ENCODE measurements at regions not wholly inside any gene's neighbourhood (a gene's known extent, or its start where the extent isn't known, plus 50 kb on each side); places are given as distances from the start of the nearest gene placed in this dataset.
A peak's percentile ranks its signal among the peaks of the same experiment; 100 is the strongest.

- no peak for DNase-seq (ENCODE audit: extremely low spot score in 2 of 2)
- Histone ChIP-seq H3K36me3 (no peaks in the 10 kb centered on the region), H3K27ac (no peak overlapping the region), H3K9me3 (no peaks in the 10 kb centered on the region), H3K4me3 (peak overlapping the region; percentile 35 to 36), H3K27me3 (peaks cover 5% of the 10 kb centered on the region), H3K4me1 (peaks cover 14% of the 10 kb centered on the region)
- TF ChIP-seq POLR2A (IDR thresholded peaks at IDR 0.05): no peak
- no peak for TF ChIP-seq POLR2AphosphoS5 (IDR thresholded peaks at IDR 0.05; ENCODE audit: insufficient read depth in 1 of 2, low read depth in 1 of 2)
- no peak for TF ChIP-seq CTCF (IDR thresholded peaks at IDR 0.05)
- intact Hi-C loops (cut with DNase I): no loop called here
Observed at GRCh38 chrX:137427816-137428215, 138.1 kb upstream of the ZIC3 start.

DNA sequence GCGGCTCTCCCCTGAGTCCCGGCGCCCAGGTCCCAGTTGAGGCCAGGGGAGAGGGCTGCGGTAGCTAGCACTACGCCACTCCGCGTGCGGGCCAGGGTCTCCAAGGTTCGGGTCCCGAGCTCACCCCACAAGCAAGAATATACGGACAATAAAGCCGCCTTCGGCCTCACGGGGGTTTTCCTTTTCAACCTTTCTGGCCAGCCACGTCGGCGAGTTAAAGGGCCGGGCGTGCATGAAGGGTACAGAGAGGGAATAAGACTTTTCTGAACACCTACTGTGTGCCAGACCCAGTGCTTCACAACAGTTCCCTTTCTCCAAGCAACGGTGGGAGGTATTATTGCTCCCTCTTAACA, 138.5 kb upstream of the ZIC3 start:
- H3K4me1 ChIP-seq: peaks cover 14% of the 10 kb centered on the region
- no peak overlapping the region for H3K27ac ChIP-seq
- H3K36me3 ChIP-seq: no peaks in the 10 kb centered on the region
- H3K27me3 ChIP-seq: peaks cover 5% of the 10 kb centered on the region
- TF ChIP-seq POLR2AphosphoS5 (IDR thresholded peaks at IDR 0.05; ENCODE audit: insufficient read depth in 1 of 2, low read depth in 1 of 2) (no peak), POLR2A (IDR thresholded peaks at IDR 0.05) (no peak), CTCF (IDR thresholded peaks at IDR 0.05) (no peak)
- no peaks in the 10 kb centered on the region for H3K9me3 ChIP-seq
- no peak for DNase-seq (ENCODE audit: extremely low spot score in 2 of 2)
- H3K4me3 ChIP-seq: peak overlapping the region; percentile 35 to 36
- intact Hi-C loops (cut with DNase I): no loop called here

- Histone ChIP-seq H3K4me3 (peak overlapping the region in 1 of 2 donors; percentile 35), H3K27ac (no peak overlapping the region), H3K36me3 (no peaks in the 10 kb centered on the region), H3K27me3 (peaks cover 5% of the 10 kb centered on the region), H3K4me1 (peaks cover 14% of the 10 kb centered on the region), H3K9me3 (no peaks in the 10 kb centered on the region)
- no peak for TF ChIP-seq POLR2A (IDR thresholded peaks at IDR 0.05)
- intact Hi-C loops (cut with DNase I): no loop called here
- DNase-seq (ENCODE audit: extremely low spot score in 2 of 2): no peak
Observed at GRCh38 chrX:137426695-137427425, 139.1 kb upstream of the ZIC3 start.

- intact Hi-C loops (cut with DNase I): no loop called here
- peaks cover 5% of the 10 kb centered on the region for H3K27me3 ChIP-seq
Observed at GRCh38 chrX:137425986-137426385, 139.9 kb upstream of the ZIC3 start.

GRCh38 chrX:137425273-137425902, 140.5 kb upstream of the ZIC3 start:
- H3K9me3 ChIP-seq: no peaks in the 10 kb centered on the region
- no peak for TF ChIP-seq POLR2A (IDR thresholded peaks at IDR 0.05)
- TF ChIP-seq POLR2AphosphoS5 (IDR thresholded peaks at IDR 0.05; ENCODE audit: insufficient read depth in 1 of 2, low read depth in 1 of 2): no peak
- TF ChIP-seq CTCF (IDR thresholded peaks at IDR 0.05): no peak
- no peak overlapping the region for H3K4me3 ChIP-seq
- intact Hi-C loops (cut with DNase I): no loop called here
- H3K4me1 ChIP-seq: peaks cover 14% of the 10 kb centered on the region
- H3K27ac ChIP-seq: no peak overlapping the region
- H3K36me3 ChIP-seq: no peaks in the 10 kb centered on the region
- H3K27me3 ChIP-seq: peaks cover 5% of the 10 kb centered on the region
- DNase-seq (ENCODE audit: extremely low spot score in 2 of 2): no peak

More at GRCh38 chrX:137425986-137426385, 139.9 kb upstream of the ZIC3 start:
- Histone ChIP-seq H3K9me3 (no peaks in the 10 kb centered on the region), H3K4me1 (peaks cover 14% of the 10 kb centered on the region), H3K4me3 (no peak overlapping the region), H3K27ac (no peak overlapping the region), H3K36me3 (no peaks in the 10 kb centered on the region)
- TF ChIP-seq POLR2AphosphoS5 (IDR thresholded peaks at IDR 0.05; ENCODE audit: insufficient read depth in 1 of 2, low read depth in 1 of 2) (no peak), CTCF (IDR thresholded peaks at IDR 0.05) (no peak), POLR2A (IDR thresholded peaks at IDR 0.05) (no peak)
- DNase-seq (ENCODE audit: extremely low spot score in 2 of 2): no peak
